Neural progenitor cell (in vitro differentiated cells): ENCODE measurements at regions not wholly inside any gene's neighbourhood (a gene's known extent, or its start where the extent isn't known, plus 50 kb on each side); places are given as distances from the start of the nearest gene placed in this dataset.

Experiments used
- CTCF ChIP-seq: fragments of 200-600 bp; sonication (generic); IDR thresholded peaks from 2 replicates; pipeline ENCODE4 v1.5.1; 2017; ENCODE audit warnings: antibody characterized with exemption, mild to moderate bottlenecking
- EZH2 ChIP-seq: fragments of 200-600 bp; sonication (generic); IDR thresholded peaks from 2 replicates; pipeline ENCODE4 v1.6.1; 2017; ENCODE audit warnings: antibody characterized with exemption, mild to moderate bottlenecking, moderate library complexity
- EZH2phosphoT487 ChIP-seq: fragments of 200-600 bp; sonication (generic); IDR thresholded peaks from 2 replicates; pipeline ENCODE4 v1.6.1; 2017; ENCODE audit warnings: antibody characterized with exemption

GRCh38 chrX:25288676-25289075 lies 272.9 kb upstream of the ARX start:
- TF ChIP-seq CTCF (no peak), EZH2 (no peak), EZH2phosphoT487 (no peak)
